Chondrocyte (in vitro differentiated cells): ENCODE measurements at regions not wholly inside any gene's neighbourhood (a gene's known extent, or its start where the extent isn't known, plus 50 kb on each side); places are given as distances from the start of the nearest gene placed in this dataset.

Experiments used
- DNase-seq: peaks from one replicate; pipeline ENCODE4 v3.0.0; 2021; ENCODE audit warnings: mixed read lengths, low spot score
- H3K27ac Mint-ChIP-seq: one replicate; pipeline ENCODE4 v1.8.0; 2021; ENCODE audit warnings: mild to moderate bottlenecking, moderate library complexity, mixed read lengths; ENCODE audit not compliant: unreplicated experiment
- H3K27me3 Mint-ChIP-seq: 2 replicates; pipeline ENCODE4 v1.8.0; 2021; ENCODE audit warnings: low read depth, mixed read lengths
- H3K36me3 Mint-ChIP-seq: 2 replicates; pipeline ENCODE4 v1.8.0; 2021; ENCODE audit warnings: low read depth, mixed read lengths
- H3K4me1 Mint-ChIP-seq: 2 replicates; pipeline ENCODE4 v1.8.0; 2021; ENCODE audit warnings: low read depth, mild to moderate bottlenecking, mixed read lengths
- H3K4me3 Mint-ChIP-seq: one replicate; pipeline ENCODE4 v1.8.0; 2021; ENCODE audit warnings: mild to moderate bottlenecking, moderate library complexity, mixed read lengths; ENCODE audit not compliant: unreplicated experiment
- H3K9me3 Mint-ChIP-seq: 2 replicates; pipeline ENCODE4 v1.8.0; 2021; ENCODE audit warnings: low read depth, mixed read lengths
- CTCF ChIP-seq: fragments of 200-600 bp; sonication (generic); IDR thresholded peaks from 2 replicates; pipeline ENCODE4 v1.5.0; 2021; ENCODE audit warnings: antibody characterized with exemption, mild to moderate bottlenecking, moderate library complexity

- no peak overlapping the region for H3K27ac Mint-ChIP-seq
- H3K27me3 Mint-ChIP-seq, result no peaks in the 10 kb centered on the region
- no peak for DNase-seq
- peaks cover 5% of the 10 kb centered on the region for H3K9me3 Mint-ChIP-seq
- H3K36me3 Mint-ChIP-seq, result peaks cover 1% of the 10 kb centered on the region
- H3K4me3 Mint-ChIP-seq, result no peak overlapping the region
- peaks cover 37% of the 10 kb centered on the region for H3K4me1 Mint-ChIP-seq
- TF ChIP-seq CTCF, result no peak
Observed at GRCh38 chr6:142011775-142012174, 121.0 kb upstream of the GJE1 start.

- TF ChIP-seq CTCF, result no peak
- Mint-ChIP-seq H3K27me3 (no peaks in the 10 kb centered on the region), H3K4me1 (peaks cover 37% of the 10 kb centered on the region), H3K36me3 (peaks cover 1% of the 10 kb centered on the region), H3K4me3 (no peak overlapping the region), H3K27ac (peak overlapping the region; percentile 1), H3K9me3 (peaks cover 5% of the 10 kb centered on the region)
- DNase-seq, result no peak
Observed at GRCh38 chr6:142011156-142011555, 121.6 kb upstream of the GJE1 start.

GRCh38 chr6:142009647-142010046 lies 123.1 kb upstream of the GJE1 start:
- Mint-ChIP-seq H3K4me1 (peaks cover 30% of the 10 kb centered on the region), H3K4me3 (no peak overlapping the region), H3K27ac (no peak overlapping the region), H3K27me3 (no peaks in the 10 kb centered on the region), H3K36me3 (peaks cover 1% of the 10 kb centered on the region), H3K9me3 (peaks cover 5% of the 10 kb centered on the region)
- no peak for DNase-seq
- no peak for TF ChIP-seq CTCF

GRCh38 chr6:142008781-142009180 lies 123.9 kb upstream of the GJE1 start:
- Mint-ChIP-seq H3K27ac (no peak overlapping the region), H3K4me3 (no peak overlapping the region), H3K36me3 (peaks cover 1% of the 10 kb centered on the region), H3K4me1 (peaks cover 21% of the 10 kb centered on the region), H3K27me3 (no peaks in the 10 kb centered on the region), H3K9me3 (peaks cover 5% of the 10 kb centered on the region)
- DNase-seq, result no peak
- TF ChIP-seq CTCF, result no peak

GRCh38 chr6:142008016-142008735 lies 124.5 kb upstream of the GJE1 start:
- H3K4me3 Mint-ChIP-seq, result no peak overlapping the region
- no peaks in the 10 kb centered on the region for H3K27me3 Mint-ChIP-seq
- no peak overlapping the region for H3K27ac Mint-ChIP-seq
- H3K4me1 Mint-ChIP-seq, result peaks cover 17% of the 10 kb centered on the region
- no peak for TF ChIP-seq CTCF
- no peak for DNase-seq
- peaks cover 5% of the 10 kb centered on the region for H3K9me3 Mint-ChIP-seq
- peaks cover 1% of the 10 kb centered on the region for H3K36me3 Mint-ChIP-seq
